Activated CD8-positive, alpha-beta memory T cell treated with anti-CD3 and anti-CD28 coated beads, Interleukin-2, amount 50 U/mL, for 24 hours (primary cell): ENCODE measurements at regions not wholly inside any gene's neighbourhood (a gene's known extent, or its start where the extent isn't known, plus 50 kb on each side); places are given as distances from the start of the nearest gene placed in this dataset.

ENCODE experiments used
- DNase-seq: peaks from one replicate; pipeline ENCODE4 v3.0.0-alpha.2; 2020; ENCODE audit errors: extremely low read depth

DNA sequence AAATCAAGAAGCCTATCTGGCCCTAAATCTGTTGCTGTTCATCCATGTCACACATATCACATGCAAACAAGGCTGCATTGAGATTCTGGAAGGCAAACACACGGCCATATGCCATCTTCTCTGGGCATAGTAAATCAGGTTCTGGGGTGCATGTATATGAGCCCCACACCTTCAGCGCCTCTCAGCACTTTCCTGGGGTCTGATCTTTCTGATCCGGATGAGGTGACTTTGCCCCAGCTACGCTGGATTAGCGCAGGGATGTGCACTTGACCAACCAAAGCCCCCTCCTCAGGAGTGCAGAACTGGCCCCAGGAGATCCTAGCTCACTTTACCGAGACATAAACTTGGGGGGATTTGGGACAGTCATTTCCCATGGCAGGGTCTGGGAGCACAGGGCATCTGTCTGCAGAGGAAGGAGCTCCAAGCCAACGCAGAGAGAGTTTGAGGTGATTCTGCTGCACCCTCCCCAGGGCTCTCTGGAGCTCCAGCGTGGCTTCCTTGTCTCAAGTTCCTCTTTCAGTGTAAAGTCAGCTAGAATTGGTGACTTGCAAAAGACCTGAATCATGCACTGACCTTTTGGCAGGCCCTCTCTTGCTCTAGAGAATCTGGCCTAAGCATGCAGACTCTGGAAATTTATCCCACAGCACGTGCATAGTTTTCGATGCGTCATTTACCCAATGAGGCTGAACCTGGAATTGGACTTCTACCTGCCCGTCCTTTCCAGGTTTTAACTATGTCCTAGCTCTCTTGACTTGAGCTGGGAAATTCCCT, 63.5 kb upstream of the KLF13 start:
- no peak for DNase-seq

DNA sequence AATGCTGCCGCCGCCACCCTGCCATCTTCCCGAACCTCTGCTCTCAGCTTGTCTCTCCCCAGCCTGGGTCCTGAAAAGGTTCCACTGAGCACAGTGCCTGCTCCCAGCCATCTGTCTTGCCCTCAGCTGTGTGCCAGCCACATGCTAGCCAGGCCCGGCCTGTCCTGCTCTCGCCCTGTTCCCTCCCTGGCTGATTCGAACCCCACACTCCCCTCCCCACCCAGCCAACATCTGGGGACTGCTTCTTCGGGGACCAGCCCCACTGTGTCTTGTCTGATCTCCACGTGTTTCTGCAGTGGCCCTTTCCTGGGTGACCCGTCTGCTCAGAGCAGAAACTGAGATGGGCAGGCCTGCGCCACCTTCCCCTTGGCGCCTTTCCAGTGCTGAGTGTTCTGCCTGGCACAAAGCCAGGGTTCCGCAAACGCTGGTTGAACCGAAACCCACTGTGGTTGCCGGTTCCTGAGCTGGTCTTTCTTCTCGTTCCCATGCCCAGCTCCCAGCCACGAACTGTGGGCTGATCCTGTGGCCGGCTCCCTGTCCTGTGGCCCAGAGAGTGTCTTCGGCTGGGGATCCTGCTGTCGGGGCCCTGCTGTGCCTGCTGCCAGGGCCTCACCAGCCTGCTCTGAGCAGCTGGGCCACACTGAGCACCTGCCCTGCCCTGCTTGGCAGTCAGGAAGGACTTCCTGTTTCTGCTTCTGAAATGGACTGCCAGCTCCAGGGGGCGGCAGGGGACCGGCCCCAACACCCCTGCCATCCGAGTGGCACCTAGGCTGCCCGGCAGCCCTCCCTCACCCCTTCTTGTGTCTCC, 62.7 kb upstream of the KLF13 start:
- peak; percentile 39 for DNase-seq

DNA sequence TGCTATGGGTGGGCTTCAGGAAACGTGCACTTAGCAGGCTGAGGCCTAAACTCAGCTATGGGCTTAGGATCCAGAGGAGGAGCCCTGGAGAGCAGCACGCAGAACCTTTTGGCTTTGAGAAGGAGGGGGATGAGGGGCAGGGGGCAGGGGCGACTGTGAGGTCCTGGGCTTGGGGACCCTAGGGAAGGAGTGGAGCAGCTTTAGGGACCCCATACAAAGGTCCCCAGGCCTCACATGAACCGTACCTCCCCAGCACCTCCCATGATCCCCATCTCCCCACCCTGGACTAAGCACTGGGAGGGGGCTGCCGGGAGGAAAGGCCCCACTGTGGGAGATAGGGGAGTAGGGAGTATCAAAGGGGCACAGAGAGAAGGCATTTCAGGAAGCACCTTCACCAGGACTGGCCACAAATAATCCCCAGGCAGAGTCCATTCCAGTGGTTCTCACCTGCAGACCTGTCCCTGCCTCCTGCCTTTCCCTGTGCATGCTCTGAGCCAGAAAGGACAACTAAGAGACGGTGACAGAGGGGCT, 62.0 kb upstream of the KLF13 start:
- no peak for DNase-seq

DNA sequence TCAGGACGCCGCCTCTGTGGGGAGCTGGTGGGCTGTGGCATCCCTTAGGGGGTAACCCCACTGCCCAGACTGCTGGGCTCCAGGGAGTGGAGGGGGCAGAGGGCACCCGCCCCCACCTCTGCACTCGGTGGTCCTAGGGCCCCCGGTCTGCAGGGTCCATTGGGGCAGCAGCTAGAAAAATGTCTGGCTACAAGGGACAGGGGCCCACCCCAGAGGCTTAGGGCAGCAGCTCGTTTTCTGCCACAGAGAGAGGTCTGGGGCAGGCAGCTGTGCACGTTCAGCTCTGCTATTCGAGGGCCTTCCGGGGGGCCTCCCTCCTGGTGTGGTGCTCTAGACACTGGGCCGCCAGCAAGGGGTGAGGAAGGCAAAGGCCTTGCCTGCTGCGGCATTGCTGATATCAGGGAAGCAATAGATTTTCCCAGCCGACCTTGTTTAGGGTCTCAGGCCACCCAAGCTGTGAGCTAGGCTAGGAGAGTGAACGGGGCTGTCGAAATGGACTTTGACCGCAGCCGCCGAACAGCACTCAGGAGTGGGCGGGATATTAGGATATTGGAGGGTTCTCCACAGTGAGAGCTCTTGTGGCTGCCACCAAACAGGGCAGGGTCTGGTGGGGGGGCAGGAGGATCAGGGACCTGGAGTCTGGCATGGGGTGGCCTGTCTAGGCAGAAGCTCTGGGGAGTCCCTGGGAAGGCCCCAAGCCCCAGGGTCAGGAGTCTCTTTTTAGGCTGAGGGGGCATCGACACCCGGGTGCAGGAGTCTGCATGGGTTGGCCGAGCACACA, 61.4 kb upstream of the KLF13 start:
- DNase-seq = no peak

DNA sequence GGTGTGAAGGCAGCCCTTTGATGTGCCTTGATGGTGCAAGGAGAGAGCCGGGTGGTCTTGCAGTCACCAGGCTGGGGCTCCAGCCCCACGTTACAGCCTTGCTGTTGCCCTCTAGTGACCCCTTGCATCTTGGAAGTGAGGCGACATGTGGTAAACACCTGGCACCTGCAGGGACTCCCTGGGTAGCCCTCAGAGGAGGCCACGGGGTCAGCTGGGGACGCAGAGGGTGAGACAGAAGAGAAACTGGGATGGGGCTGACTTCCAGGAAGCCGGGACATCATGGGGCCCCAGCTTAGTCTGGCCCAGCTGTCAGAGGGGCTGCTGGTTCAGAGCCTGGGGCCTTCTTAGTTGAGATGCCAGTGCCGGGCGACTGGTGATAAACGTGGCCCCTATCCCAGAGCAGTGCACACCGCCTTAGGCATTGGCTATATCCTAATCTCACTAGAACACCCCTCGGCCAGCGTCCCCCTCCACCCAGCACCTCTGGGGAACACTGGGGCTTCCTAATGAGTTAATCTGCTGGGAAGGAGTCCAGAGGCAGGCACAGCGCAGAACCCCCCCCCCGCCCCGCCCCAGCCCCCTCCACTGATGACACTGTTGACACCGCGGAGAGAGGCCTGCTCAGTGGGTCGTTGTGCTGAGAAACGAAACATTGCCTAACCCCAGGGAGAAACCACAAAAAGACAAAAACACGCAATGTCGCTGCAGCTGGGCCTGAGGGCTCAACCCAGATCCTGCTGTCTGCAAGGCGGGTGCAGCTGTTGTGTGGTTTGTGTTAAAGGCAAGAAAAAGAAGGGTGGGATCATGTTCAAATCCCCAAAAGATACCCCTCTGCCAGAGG, 60.5 kb upstream of the KLF13 start:
- DNase-seq = peak; percentile 18

DNA sequence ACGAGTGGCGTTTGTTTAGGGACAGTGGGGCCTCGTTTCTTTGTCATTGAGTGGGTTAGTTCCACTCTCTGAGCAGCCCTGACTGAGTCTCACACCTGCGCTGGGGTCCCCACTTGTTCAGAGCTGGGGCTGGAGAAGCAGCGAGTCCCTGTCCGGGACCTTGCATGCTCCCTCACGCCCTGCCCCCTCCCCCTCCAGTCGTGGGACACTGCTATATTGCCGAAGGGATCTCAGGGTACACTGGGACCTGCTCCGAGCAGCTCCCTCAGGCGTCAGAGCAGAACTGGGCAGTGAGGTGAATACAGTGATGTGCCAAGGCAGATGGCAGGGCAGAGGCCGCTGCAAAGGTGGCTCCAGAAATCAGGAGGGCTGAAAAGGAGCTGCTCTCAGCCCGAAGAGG, 59.9 kb upstream of the KLF13 start:
- DNase-seq = no peak

DNA sequence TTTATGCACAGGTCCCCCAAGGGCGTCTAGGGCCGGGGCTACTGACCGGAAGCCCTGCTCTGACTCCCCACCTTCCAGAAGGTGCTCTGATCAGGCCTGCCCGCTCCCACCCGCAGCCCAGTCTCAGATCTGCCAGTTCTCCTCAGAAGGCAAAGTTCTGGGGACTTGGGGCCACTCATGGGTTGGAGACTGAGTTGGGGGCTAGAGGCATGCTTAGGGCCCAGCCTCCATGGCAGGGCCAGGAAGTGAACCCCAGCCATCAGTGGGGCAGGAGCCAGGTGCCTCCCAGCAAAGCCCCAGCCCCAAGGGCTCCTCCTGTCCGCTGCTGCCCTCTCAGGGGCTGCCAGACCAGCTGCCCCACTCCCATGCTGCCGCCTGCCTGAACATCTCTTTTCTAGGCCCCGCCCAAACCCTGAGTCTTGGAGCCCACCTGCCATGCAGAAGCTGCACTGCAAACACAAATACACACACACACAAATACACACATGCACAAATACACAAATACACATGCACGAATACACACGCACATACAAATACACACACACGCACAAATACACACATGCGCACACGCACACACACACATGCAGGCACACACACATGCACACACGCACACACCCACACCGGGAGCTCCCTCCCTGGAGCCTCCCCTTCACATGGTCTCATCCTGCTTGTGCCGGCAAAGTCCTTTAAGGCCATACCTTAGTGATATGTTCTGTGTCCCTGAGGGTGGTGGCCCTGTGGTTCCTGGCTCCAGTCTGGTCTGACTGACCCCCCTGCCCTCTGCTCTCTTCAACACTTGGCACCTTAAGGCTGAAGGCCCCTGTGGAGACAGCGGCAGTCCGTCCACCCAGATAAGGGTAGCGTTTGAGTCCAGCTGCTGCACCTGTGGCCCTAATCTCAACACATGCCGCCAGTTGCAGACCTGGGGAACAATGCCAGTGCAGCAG, 59.2 kb upstream of the KLF13 start:
- no peak for DNase-seq

DNA sequence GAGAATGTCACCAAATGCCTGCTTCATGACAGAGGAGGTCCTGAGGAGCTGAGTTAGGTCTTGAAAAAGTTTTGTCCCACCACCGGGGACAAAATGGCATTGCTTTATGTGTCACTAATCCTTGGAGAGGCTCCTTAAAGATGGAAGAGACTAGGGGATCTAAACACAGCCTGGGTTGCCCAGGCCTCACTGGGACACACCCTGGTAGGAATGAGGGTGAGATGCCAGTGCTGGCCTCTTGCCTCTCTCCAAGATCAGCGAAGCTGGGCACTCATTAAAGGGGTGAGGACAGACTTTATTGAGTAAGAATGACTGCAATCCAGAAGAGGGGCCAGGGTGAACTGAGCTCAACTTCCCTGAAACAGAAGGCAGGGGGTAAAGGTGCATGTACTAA, 58.5 kb upstream of the KLF13 start:
- no peak for DNase-seq

DNA sequence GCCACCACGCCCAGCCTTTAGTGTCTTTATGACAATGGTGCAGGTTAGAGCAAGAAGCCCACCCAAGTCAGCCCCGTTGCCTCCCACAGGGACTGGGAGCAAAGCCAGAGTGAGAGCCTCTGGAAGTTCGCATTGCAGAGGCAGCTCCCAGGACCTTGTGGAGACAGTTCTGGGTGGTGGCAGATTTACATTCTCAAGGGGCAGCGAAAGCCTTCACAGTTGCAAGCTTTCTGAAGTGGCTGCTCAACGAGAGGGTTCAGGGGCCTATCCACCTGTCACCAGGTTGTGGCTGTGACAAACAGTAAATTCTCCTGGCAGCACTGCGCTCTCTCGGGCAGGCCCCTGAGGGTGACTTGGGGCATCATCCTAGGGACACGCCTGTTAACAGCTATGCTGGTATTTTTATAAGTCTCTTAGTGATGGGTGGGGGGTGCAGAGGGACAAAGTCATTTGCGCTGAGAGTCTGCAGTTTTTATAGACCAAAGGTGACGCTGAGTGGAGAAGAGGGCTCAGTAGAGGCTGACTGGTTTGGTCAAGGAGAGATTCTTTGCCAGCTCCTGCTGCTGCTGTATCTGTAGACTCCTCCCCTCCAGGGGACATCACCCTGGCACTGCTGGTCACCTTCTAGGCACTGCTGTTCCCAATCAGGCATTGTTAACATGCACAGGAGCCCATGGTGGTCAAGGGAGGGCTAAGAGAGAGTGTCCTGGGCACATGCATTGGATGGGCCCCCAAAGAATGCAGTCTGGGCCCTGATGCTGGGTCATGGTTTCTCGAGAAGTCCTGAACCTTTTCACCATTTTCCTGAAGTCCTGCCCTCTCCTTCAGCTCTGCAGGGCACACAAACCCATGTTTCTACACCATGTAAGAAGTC, 57.5 kb upstream of the KLF13 start:
- DNase-seq = no peak

DNA sequence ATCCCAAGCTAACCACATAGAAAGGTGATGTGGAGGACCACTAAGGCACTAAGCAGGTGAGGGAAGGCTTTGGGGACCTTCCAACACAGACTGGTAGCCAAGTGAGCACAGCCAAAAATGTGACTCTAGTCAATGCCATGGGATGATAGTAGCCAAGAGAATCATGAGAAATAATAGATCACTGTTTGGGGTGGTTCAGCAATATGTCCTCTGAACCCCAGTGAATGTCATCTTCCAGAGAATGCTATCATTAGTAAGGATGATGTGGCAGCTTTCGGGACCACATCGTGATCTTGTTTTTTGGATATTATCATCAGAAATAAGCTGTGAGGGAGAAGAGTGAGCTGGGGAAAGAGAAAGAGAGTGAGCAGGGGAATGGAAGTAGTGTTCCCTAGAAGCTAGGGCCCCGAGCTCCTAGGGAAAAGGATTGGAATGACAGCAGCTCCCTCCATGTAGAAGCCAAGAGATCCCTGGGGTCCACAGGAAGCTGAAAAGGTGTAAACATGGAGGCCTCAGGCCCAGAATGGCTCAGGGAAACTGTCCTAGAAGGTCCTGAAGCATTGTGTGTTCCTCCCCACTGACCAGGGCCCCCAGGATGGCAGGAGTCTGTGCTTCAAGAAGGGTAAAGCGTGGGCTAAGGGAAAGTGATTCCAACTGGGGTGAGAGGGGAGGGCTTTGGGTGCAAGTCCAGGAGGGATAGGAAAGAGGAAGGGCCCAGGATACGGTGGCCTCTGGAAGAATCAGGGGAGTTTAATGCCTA, 56.6 kb upstream of the KLF13 start:
- DNase-seq = no peak

DNA sequence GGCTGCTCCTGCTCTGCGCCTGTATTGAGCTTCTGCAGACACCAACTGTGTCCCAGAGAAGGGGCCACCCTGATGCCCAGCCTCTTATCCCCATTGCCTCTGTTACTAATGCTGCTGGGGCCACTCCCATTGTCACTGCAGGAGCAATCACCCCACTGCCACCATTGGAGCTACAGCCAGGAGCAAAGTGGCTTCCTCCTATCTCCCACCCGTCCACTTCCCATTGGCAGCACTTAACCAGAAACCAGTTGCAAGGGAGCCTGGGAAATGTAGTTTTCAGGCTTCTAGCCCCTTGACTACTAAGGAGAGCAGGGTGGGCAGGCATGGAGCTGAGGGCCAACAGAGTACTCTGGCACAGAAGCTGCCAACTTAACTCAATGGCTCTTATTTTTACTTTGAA, 55.9 kb upstream of the KLF13 start:
- DNase-seq = no peak

DNA sequence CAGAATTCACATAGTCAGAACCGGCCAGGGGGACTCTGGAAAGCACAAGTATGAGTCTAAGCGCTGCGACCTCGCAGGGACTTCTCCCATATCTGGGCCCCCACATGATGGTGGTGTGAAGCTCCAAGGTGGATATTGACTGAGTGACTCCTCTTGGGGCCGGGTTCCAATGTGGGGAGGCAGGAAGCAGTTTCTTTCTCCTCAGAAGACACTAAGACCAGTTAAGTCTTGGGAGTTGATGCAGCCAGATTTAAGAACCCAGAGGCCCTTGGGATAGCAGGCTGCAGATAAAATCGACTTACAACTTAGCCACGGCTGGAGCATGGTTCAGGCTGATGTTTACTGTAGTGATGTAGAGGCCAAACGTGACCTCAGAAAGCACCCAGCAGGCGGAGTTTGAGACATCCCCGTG, 55.4 kb upstream of the KLF13 start:
- DNase-seq = no peak

DNA sequence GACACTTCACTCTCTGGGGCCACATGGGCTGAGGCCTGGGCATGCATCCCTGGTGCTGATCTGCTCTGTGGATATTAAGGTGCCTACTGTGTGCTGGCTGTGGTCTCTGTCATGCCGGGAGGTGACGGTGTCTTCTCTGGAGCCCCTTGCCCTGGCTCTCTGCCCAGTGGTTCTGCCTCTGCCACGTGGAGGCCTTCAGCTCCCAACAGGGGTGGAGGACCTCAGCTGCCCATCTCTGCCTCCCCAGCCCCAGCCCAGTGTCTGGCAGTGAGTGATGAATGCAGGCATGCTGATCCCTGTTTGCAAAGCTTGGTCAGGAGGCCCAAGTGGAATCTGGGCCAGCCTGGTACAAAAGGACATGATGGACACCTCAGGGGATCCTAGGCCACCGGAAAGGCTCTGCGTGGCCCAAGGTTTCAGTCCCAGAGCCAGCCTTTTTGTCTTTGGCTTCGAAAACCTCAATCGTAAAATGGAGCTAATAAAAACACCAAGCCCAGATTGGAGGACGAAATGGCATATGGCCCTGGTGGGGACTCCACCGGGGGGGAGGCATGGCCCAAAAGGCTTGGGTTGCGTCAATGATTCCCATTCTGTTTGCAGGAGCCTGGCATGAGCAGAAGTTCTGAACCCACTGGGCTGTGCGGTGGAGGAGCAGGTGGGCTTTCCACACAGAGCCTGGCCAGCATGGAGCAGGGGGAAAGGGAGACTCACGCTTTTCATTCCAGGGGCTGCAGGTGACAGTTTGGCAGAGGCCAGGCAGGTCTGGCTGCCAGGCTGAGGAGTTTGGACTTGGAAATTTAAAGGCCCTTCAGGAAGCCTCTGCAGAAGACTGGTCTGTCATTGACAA, 54.7 kb upstream of the KLF13 start:
- no peak for DNase-seq

DNA sequence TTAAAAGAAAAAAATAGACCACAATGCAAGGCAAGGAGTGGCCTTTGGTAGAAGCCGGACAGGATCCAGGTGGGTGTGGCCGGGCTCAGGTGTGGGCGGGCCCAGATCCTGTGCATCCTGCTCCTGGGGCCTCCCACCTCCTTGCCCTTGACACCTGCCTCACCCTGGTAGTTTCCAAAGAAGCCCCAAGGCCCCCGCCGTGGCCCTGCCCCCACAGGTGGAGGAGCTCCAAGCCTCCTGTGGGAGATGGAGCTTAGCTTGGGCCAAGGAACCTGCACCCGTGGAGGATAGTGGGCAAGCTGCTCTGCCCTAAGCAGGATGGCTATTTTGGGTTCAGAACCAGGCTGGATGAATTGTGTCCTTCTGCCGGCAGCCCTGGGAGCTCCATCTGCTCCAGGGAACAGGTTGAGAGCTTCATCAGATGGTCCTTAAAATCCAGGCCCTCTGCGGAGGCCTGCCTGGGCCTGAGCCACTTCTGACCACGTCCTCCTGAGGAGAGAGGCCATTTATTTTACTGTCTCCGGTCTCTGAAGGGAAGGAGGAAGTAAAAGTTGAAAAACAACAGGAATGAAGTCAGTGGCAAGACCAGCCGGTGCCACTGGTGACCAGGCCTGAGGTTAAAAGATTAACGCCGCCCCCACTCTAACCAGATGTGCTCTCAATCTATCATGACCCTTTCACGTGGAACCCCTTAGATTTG, 53.9 kb upstream of the KLF13 start:
- no peak for DNase-seq

DNA sequence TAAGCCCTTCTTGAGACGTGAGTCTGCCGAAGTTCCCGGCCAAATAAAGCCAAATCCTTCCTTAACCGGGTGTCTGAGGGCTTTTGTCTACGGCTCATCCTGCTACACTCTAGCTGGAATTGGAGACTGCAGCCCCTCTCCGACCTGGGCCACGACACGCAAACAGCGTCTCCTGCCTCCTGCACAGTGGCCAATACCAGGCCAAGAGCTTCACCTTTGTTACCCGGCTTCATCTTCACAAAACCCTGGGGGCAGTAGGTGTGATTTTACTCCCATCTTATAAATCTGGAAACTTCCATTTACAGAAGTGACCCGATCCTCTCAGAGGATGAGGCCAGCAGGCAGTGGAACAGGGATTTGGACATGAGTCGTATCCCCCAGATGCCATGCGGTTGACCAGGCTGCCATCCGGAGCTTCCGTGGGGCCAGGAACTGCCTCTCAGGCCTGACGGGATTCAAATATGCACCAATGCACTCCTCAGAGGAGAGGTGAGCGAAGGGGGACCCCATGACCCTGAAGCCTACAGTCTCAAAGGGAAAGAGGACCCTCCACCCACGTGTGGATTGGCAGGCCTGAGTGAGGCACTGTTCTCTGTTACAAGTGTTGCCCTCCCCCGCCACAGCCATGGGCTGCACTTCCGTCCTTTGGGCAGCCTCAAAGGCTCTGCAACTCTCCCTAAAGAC, 53.2 kb upstream of the KLF13 start:
- DNase-seq = no peak
